HCT116 (cell line): ENCODE measurements at regions not wholly inside any gene's neighbourhood (a gene's known extent, or its start where the extent isn't known, plus 50 kb on each side); places are given as distances from the start of the nearest gene placed in this dataset.

Experiments
- ATAC-seq: fragments of 200-7000 bp; cut with Tn5 transposase; 2 replicates; pipeline ENCODE4 v1.9.1; 2020; ENCODE audit warnings: mild to moderate bottlenecking, moderate library complexity
- BruUV-seq: library from RNA; stranded (reverse); fragments of 400-500 nt; replicated peaks from 2 replicates; lab custom pipeline; 2021; lab: Mats Ljungman, UMichigan
- CTCF ChIA-PET: fragments of 300-600 bp; sonication (Branson Sonifier 250); formaldehyde crosslinking; loops from one replicate; lab custom pipeline; 2021; ENCODE audit warnings: antibody characterized with exemption; lab: Charles Lee
- POLR2A ChIA-PET: fragments of 300-600, 350-600 bp; sonication (Branson Sonifier 250); formaldehyde crosslinking; loops from one replicate; lab custom pipeline; 2021; ENCODE audit warnings: antibody characterized with exemption; lab: Charles Lee
- RAD21 ChIA-PET, 2 experiments: fragments of 300-600 bp; sonication (Branson Sonifier 250); formaldehyde crosslinking; loops; one replicate each; lab custom pipeline; 2023; ENCODE audit warnings: low total read pairs in 2 of 2; ENCODE audit not compliant: uncharacterized antibody in 2 of 2, unreplicated experiment in 2 of 2, low non-redundant PET in 1 of 2; lab: Charles Lee
- DNase-seq: peaks from one replicate; pipeline ENCODE4 v3.0.0-alpha.2; 2010; ENCODE audit warnings: low read depth, low spot score
- H2AFZ ChIP-seq: fragments of 200-600 bp; shearing (Covaris generic), sonication (generic); 2 replicates; pipeline ENCODE4 v1.6.1; 2017; ENCODE audit warnings: low read depth, mixed run types, mixed read lengths, antibody characterized with exemption, low read length; ENCODE audit not compliant: poor library complexity, severe bottlenecking
- H3K27ac ChIP-seq: 2 replicates; pipeline ENCODE4 v1.5.1; 2012; ENCODE audit warnings: low read depth, low read length
- H3K27me3 ChIP-seq: fragments of 200-600 bp; sonication (generic); 2 replicates; pipeline ENCODE4 v1.6.1; 2016; ENCODE audit warnings: mixed run types, low read length, mixed read lengths; ENCODE audit not compliant: insufficient read depth
- H3K36me3 ChIP-seq, 2 experiments: fragments of 200-500 bp in 1 of 2; fragments of 200-600 bp in 1 of 2; sonication (Bioruptor generic) in 1 of 2; sonication (generic) in 1 of 2; 2 replicates each; pipeline versions ENCODE4 v1.5.1 to v1.6.1; 2014 to 2016; ENCODE audit warnings: low read length in 2 of 2, inconsistent platforms in 1 of 2, mixed read lengths in 1 of 2, mixed run types in 1 of 2; ENCODE audit not compliant: insufficient read depth in 2 of 2, control insufficient read depth in 1 of 2
- H3K4me1 ChIP-seq, 2 experiments: fragments of 200-600 bp in 1 of 2; sonication (generic) in 1 of 2; 2 replicates each; pipeline versions ENCODE4 v1.5.1 to v1.6.1; 2012 to 2017; ENCODE audit warnings: low read length in 2 of 2, inconsistent platforms in 1 of 2, mild to moderate bottlenecking in 1 of 2, mixed read lengths in 1 of 2, mixed run types in 1 of 2, moderate library complexity in 1 of 2; ENCODE audit not compliant: insufficient read depth in 2 of 2, control insufficient read depth in 1 of 2
- H3K4me2 ChIP-seq: fragments of 200-600 bp; sonication (generic); 2 replicates; pipeline ENCODE4 v1.6.1; 2017; ENCODE audit warnings: mixed run types, low read length, mixed read lengths
- H3K4me3 ChIP-seq, 2 experiments: fragments of 200-600 bp in 1 of 2; sonication (generic) in 1 of 2; replicated peaks in 1 of 2; 2 replicates each; pipeline ENCODE4 v1.5.1; 2011 to 2016; ENCODE audit warnings: low read length in 2 of 2, control low read depth in 1 of 2, low read depth in 1 of 2, mild to moderate bottlenecking in 1 of 2, mixed read lengths in 1 of 2, mixed run types in 1 of 2
- H3K79me2 ChIP-seq: fragments of 200-600 bp; sonication (generic); 2 replicates; pipeline ENCODE4 v1.6.1; 2017; ENCODE audit warnings: mild to moderate bottlenecking, mixed run types, low read length, moderate library complexity, mixed read lengths; ENCODE audit not compliant: insufficient read depth
- H3K9ac ChIP-seq: fragments of 200-600 bp; sonication (generic); 2 replicates; pipeline ENCODE4 v1.6.1; 2016; ENCODE audit warnings: low read length, mixed read lengths
- H3K9me2 ChIP-seq: fragments of 200-600 bp; sonication (generic), shearing (Covaris generic); 2 replicates; pipeline ENCODE4 v1.6.1; 2017; ENCODE audit warnings: mixed run types, mild to moderate bottlenecking, moderate library complexity; ENCODE audit not compliant: insufficient read depth
- H3K9me3 ChIP-seq, 2 experiments: fragments of 200-500 bp in 1 of 2; fragments of 200-600 bp in 1 of 2; sonication (Bioruptor generic) in 1 of 2; sonication (generic) in 1 of 2; 2 replicates each; pipeline ENCODE4 v1.6.1; 2014 to 2017; ENCODE audit warnings: low read length in 2 of 2, mixed read lengths in 2 of 2, inconsistent platforms in 1 of 2, low read depth in 1 of 2, mild to moderate bottlenecking in 1 of 2, mixed run types in 1 of 2, moderate library complexity in 1 of 2; ENCODE audit not compliant: control insufficient read depth in 1 of 2, insufficient read depth in 1 of 2
- H4K20me1 ChIP-seq: fragments of 200-600 bp; sonication (generic), shearing (Covaris generic); 2 replicates; pipeline ENCODE4 v1.6.1; 2017; ENCODE audit warnings: mixed run types, mild to moderate bottlenecking, moderate library complexity; ENCODE audit not compliant: insufficient read depth
- CBX3 ChIP-seq: IDR thresholded peaks from 2 replicates; pipeline ENCODE4 v1.6.1; 2012; ENCODE audit warnings: low read depth
- EGR1 ChIP-seq: IDR thresholded peaks from 2 replicates; pipeline ENCODE4 v1.6.1; 2012; ENCODE audit warnings: low read depth
- ELF1 ChIP-seq: IDR thresholded peaks from 2 replicates; pipeline ENCODE4 v1.6.1; 2012; ENCODE audit warnings: low read depth, borderline replicate concordance
- EZH2 ChIP-seq: fragments of 200-600 bp; sonication (generic); IDR thresholded peaks from 2 replicates; pipeline ENCODE4 v1.6.1; 2017; ENCODE audit warnings: antibody characterized with exemption, mixed run types
- FOSL1 ChIP-seq: IDR thresholded peaks from 2 replicates; pipeline ENCODE4 v1.6.1; 2012; ENCODE audit warnings: low read depth
- JUND ChIP-seq: IDR thresholded peaks from 2 replicates; pipeline ENCODE4 v1.6.1; 2012
- POLR2A ChIP-seq: IDR thresholded peaks from 2 replicates; pipeline ENCODE4 v1.7.0; 2011; ENCODE audit warnings: borderline replicate concordance; ENCODE audit not compliant: insufficient read depth, insufficient read length; ENCODE audit errors: extremely low read depth
- POLR2AphosphoS5 ChIP-seq: IDR thresholded peaks from 2 replicates; pipeline ENCODE4 v1.6.1; 2011; ENCODE audit warnings: mild to moderate bottlenecking, low read depth, low read length, moderate library complexity
- RAD21 ChIP-seq: IDR thresholded peaks from 2 replicates; pipeline ENCODE4 v1.6.1; 2012; ENCODE audit warnings: low read depth, mild to moderate bottlenecking
- SIN3A ChIP-seq: IDR thresholded peaks from 2 replicates; pipeline ENCODE4 v1.6.1; 2012; ENCODE audit warnings: low read depth
- SRF ChIP-seq: IDR thresholded peaks from 2 replicates; pipeline ENCODE4 v1.6.1; 2012; ENCODE audit warnings: low read depth
- YY1 ChIP-seq: IDR thresholded peaks from 2 replicates; pipeline ENCODE4 v1.6.1; 2011; ENCODE audit warnings: low read length, low read depth, moderate library complexity, mild to moderate bottlenecking; ENCODE audit not compliant: insufficient replicate concordance; ENCODE audit errors: extremely low read depth
- ZFX ChIP-seq: fragments of 450-650 bp; IDR thresholded peaks from 2 replicates; pipeline ENCODE4 v1.6.1; 2017
- ZNF274 ChIP-seq: fragments of 200-500 bp; sonication (Bioruptor generic); IDR thresholded peaks from 2 replicates; pipeline ENCODE4 v1.6.1; 2014; ENCODE audit warnings: mild to moderate bottlenecking, low read depth, low read length, inconsistent platforms
- intact Hi-C: fragments of 100-400 bp; cut with micrococcal nuclease; formaldehyde crosslinking; loops from 2 replicates; pipeline ENCODE4 v1.10.0; 2022
- TF ChIP-seq, protein P1 (sequence below): IDR thresholded peaks from 2 replicates; pipeline ENCODE4 v1.6.1; 2011; ENCODE audit warnings: mild to moderate bottlenecking, low read length, moderate library complexity; ENCODE audit not compliant: insufficient replicate concordance; ENCODE audit errors: extremely low read depth
- TF ChIP-seq, protein P2 (sequence below): IDR thresholded peaks from 2 replicates; pipeline ENCODE4 v1.6.1; 2012
- TF ChIP-seq, protein P3 (sequence below), 3 experiments: fragments of 200-600 bp in 1 of 3; sonication (generic) in 1 of 3; IDR thresholded peaks in 2 of 3; conservative IDR thresholded peaks in 1 of 3; 2 replicates each; pipeline ENCODE4 v1.5.1; 2012 to 2017; ENCODE audit warnings: low read depth in 2 of 3, low read length in 2 of 3, antibody characterized with exemption in 1 of 3, borderline replicate concordance in 1 of 3, control low read depth in 1 of 3, mild to moderate bottlenecking in 1 of 3, mixed read lengths in 1 of 3, mixed run types in 1 of 3, moderate library complexity in 1 of 3; ENCODE audit not compliant: insufficient read depth in 1 of 3
- TF ChIP-seq, protein P4 (sequence below): IDR thresholded peaks from 2 replicates; pipeline ENCODE4 v1.6.1; 2012

DNA sequence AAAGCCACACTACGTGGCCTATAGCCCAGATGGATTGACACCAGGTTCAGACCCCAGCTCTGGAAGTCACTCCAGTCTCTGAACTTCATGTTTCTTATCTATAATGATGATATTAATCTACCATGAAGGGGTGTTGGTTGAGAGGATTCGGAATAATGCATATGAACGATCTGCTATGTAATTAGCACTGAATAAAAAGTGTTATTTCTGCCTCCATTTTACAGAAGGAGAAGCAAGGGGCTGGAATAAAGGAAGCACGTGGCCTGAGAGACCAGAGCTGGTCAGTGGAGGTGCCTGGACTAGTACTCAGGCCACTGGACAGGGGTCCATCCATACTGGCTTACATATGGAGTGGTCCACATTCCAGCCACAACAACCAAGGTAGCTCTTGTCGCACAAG lies 166.5 kb upstream of the MYCN start:
- Histone ChIP-seq H3K4me3 (no peak overlapping the region), H3K9ac (no peak overlapping the region), H3K27me3 (0 out of 2 replicates have a peak, but pooled peaks cover 5% of the 10 kb centered on the region), H3K4me1 (no peaks in the 10 kb centered on the region), H2AFZ (no peak overlapping the region), H3K36me3 (no peaks in the 10 kb centered on the region), H3K79me2 (no peaks in the 10 kb centered on the region), H4K20me1 (no peaks in the 10 kb centered on the region), H3K9me2 (no peaks in the 10 kb centered on the region), H3K9me3 (no peaks in the 10 kb centered on the region), H3K27ac (no peak overlapping the region), H3K4me2 (no peak overlapping the region)
- intact Hi-C loops, result no loop called here
- RAD21 ChIA-PET, result no interaction called here
- no peak for DNase-seq
- no peak for ATAC-seq
- CTCF ChIA-PET, result no interaction called here
- no TSS peak for BruUV-seq
- POLR2A ChIA-PET, result no interaction called here
- TF ChIP-seq YY1 (no peak), POLR2A (no peak), FOSL1 (no peak), RAD21 (no peak), SRF (no peak), ZNF274 (no peak), POLR2AphosphoS5 (no peak), ZFX (no peak), EZH2 (no peak), EGR1 (no peak), CBX3 (no peak), JUND (no peak), SIN3A (no peak), ELF1 (no peak)
- TF ChIP-seq, protein P1, sequence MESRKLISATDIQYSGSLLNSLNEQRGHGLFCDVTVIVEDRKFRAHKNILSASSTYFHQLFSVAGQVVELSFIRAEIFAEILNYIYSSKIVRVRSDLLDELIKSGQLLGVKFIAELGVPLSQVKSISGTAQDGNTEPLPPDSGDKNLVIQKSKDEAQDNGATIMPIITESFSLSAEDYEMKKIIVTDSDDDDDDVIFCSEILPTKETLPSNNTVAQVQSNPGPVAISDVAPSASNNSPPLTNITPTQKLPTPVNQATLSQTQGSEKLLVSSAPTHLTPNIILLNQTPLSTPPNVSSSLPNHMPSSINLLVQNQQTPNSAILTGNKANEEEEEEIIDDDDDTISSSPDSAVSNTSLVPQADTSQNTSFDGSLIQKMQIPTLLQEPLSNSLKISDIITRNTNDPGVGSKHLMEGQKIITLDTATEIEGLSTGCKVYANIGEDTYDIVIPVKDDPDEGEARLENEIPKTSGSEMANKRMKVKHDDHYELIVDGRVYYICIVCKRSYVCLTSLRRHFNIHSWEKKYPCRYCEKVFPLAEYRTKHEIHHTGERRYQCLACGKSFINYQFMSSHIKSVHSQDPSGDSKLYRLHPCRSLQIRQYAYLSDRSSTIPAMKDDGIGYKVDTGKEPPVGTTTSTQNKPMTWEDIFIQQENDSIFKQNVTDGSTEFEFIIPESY, result no peak
- TF ChIP-seq, protein P2, sequence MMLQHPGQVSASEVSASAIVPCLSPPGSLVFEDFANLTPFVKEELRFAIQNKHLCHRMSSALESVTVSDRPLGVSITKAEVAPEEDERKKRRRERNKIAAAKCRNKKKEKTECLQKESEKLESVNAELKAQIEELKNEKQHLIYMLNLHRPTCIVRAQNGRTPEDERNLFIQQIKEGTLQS, result no peak
- TF ChIP-seq, protein P3, sequence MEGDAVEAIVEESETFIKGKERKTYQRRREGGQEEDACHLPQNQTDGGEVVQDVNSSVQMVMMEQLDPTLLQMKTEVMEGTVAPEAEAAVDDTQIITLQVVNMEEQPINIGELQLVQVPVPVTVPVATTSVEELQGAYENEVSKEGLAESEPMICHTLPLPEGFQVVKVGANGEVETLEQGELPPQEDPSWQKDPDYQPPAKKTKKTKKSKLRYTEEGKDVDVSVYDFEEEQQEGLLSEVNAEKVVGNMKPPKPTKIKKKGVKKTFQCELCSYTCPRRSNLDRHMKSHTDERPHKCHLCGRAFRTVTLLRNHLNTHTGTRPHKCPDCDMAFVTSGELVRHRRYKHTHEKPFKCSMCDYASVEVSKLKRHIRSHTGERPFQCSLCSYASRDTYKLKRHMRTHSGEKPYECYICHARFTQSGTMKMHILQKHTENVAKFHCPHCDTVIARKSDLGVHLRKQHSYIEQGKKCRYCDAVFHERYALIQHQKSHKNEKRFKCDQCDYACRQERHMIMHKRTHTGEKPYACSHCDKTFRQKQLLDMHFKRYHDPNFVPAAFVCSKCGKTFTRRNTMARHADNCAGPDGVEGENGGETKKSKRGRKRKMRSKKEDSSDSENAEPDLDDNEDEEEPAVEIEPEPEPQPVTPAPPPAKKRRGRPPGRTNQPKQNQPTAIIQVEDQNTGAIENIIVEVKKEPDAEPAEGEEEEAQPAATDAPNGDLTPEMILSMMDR (IDR thresholded peaks at IDR 0.05 in 2 of 3, conservative IDR thresholded peaks at IDR 0.05 in 1 of 3; ENCODE audit: borderline replicate concordance in 1 of 3, insufficient read depth in 1 of 3, low read depth in 2 of 3, low read length in 2 of 3), result no peak
- TF ChIP-seq, protein P4, sequence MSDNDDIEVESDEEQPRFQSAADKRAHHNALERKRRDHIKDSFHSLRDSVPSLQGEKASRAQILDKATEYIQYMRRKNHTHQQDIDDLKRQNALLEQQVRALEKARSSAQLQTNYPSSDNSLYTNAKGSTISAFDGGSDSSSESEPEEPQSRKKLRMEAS, result no peak
